ENCODE measurements at regions not wholly inside any gene's neighbourhood (a gene's known extent, or its start where the extent isn't known, plus 50 kb on each side); places are given as distances from the start of the nearest gene placed in this dataset.
"Not testable (repeated sequence)": the region's sequence is repeated elsewhere in the genome, so short reads cannot be mapped to it uniquely, and the experiment has no call there.

- no peak for FAIRE-seq
Measured at GRCh38 chr2:116935097-116935814, 879.2 kb upstream of the DDX18 start.

- no peak for FAIRE-seq
Measured at GRCh38 chr2:116948258-116948657, 866.2 kb upstream of the DDX18 start.

- FAIRE-seq = no peak
Measured at GRCh38 chr2:116949249-116949648, 865.2 kb upstream of the DDX18 start.

- no peak for FAIRE-seq
Measured at GRCh38 chr2:116952254-116952653, 862.2 kb upstream of the DDX18 start.

- no peak for FAIRE-seq
Measured at GRCh38 chr2:116955646-116956045, 858.8 kb upstream of the DDX18 start.

- FAIRE-seq = no peak
Measured at GRCh38 chr2:116975608-116976007, 838.9 kb upstream of the DDX18 start.

- no peak for FAIRE-seq
Measured at GRCh38 chr2:116979916-116980764, 834.4 kb upstream of the DDX18 start.

GRCh38 chr2:116987447-116987846 lies 827.0 kb upstream of the DDX18 start:
- FAIRE-seq = no peak

GRCh38 chr2:116988303-116988702 lies 826.2 kb upstream of the DDX18 start:
- no peak for FAIRE-seq

GRCh38 chr2:117019357-117019756 lies 795.1 kb upstream of the DDX18 start:
- FAIRE-seq = no peak

GRCh38 chr2:117027646-117028045 lies 786.8 kb upstream of the DDX18 start:
- no peak for FAIRE-seq

- FAIRE-seq = not testable (repeated sequence)
Measured at GRCh38 chr2:117028708-117029107, 785.8 kb upstream of the DDX18 start.

GRCh38 chr2:117055499-117056375 lies 758.8 kb upstream of the DDX18 start:
- no peak for FAIRE-seq

GRCh38 chr2:117056376-117056748 lies 758.1 kb upstream of the DDX18 start:
- no peak for FAIRE-seq

- FAIRE-seq = no peak
Measured at GRCh38 chr2:117057016-117057415, 757.5 kb upstream of the DDX18 start.

GRCh38 chr2:117058366-117058765 lies 756.1 kb upstream of the DDX18 start:
- FAIRE-seq = no peak

GRCh38 chr2:117064021-117064420 lies 750.5 kb upstream of the DDX18 start:
- no peak for FAIRE-seq

GRCh38 chr2:117065912-117066311 lies 748.6 kb upstream of the DDX18 start:
- no peak for FAIRE-seq

- no peak for FAIRE-seq
Measured at GRCh38 chr2:117067900-117068299, 746.6 kb upstream of the DDX18 start.

GRCh38 chr2:117068371-117068770 lies 746.1 kb upstream of the DDX18 start:
- FAIRE-seq = no peak

GRCh38 chr2:117071556-117072102 lies 742.9 kb upstream of the DDX18 start:
- FAIRE-seq = no peak

- no peak for FAIRE-seq
Measured at GRCh38 chr2:117074756-117075155, 739.7 kb upstream of the DDX18 start.

GRCh38 chr2:117085256-117085655 lies 729.2 kb upstream of the DDX18 start:
- FAIRE-seq = no peak
